Spleen (tissue), 7 donors: ENCODE measurements at regions not wholly inside any gene's neighbourhood (a gene's known extent, or its start where the extent isn't known, plus 50 kb on each side); places are given as distances from the start of the nearest gene placed in this dataset.

Experiments
- CTCF ChIP-seq, 11 experiments: fragments of 200-600 bp in 7 of 11; fragments of 450-650 bp in 4 of 11; sonication (generic) in 4 of 11; IDR thresholded peaks in 8 of 11; conservative IDR thresholded peaks in 3 of 11; 1 replicate in 7 of 11; 2 replicates in 4 of 11; pipeline versions ENCODE4 v1.4.0 to v1.8.0; 2016 to 2021; ENCODE audit warnings: antibody characterized with exemption in 11 of 11, inconsistent platforms in 4 of 11, mild to moderate bottlenecking in 1 of 11
- POLR2A ChIP-seq, 3 donors: fragments of 450-650 bp; IDR thresholded peaks; one replicate each; pipeline ENCODE4 v1.5.1; 2017; ENCODE audit warnings: antibody characterized with exemption in 3 of 3, mild to moderate bottlenecking in 1 of 3
- POLR2AphosphoS5 ChIP-seq, 3 donors: sonication (generic); formaldehyde crosslinking; IDR thresholded peaks; one replicate each; pipeline ENCODE4 v1.5.1; 2017; ENCODE audit warnings: antibody characterized with exemption in 3 of 3
- donor health status: DM: no; HTN: no; CAD: no; lungs with moderate emphysema.
- donor health status: DM: no; HTN: no; CAD: no.
- donor health status: DM: no; HTN: no; CAD: no.

GRCh38 chr10:32153931-32154330, 97.7 kb upstream of the KIF5B start:
- TF ChIP-seq CTCF (IDR thresholded peaks at IDR 0.05 in 8 of 11, conservative IDR thresholded peaks at IDR 0.05 in 3 of 11) (no peak), POLR2AphosphoS5 (IDR thresholded peaks at IDR 0.05) (no peak), POLR2A (IDR thresholded peaks at IDR 0.05) (no peak)
